ENCODE measurements at regions not wholly inside any gene's neighbourhood (a gene's known extent, or its start where the extent isn't known, plus 50 kb on each side); places are given as distances from the start of the nearest gene placed in this dataset.
"Not testable (repeated sequence)": the region's sequence is repeated elsewhere in the genome, so short reads cannot be mapped to it uniquely, and the experiment has no call there.

DNA sequence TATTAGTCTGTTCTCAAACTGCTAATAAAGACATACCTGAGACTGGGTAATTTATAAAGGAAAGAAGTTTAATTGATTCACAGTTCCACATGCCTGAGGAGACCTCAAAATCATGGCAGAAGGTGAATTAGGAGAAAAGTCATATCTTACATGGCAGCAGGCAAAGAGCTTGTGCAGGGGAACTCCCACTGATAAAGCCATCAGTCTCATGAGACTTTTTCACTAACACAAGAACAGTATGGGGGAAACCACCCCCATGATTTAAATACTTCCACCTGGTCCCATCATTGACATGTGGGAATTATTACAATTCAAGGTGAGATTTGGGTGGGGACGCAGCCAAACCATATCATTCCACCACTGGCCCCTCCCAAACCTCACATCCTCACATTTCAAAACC lies 166.8 kb downstream of the TENT5A start:
- TF ChIP-seq, protein P1, sequence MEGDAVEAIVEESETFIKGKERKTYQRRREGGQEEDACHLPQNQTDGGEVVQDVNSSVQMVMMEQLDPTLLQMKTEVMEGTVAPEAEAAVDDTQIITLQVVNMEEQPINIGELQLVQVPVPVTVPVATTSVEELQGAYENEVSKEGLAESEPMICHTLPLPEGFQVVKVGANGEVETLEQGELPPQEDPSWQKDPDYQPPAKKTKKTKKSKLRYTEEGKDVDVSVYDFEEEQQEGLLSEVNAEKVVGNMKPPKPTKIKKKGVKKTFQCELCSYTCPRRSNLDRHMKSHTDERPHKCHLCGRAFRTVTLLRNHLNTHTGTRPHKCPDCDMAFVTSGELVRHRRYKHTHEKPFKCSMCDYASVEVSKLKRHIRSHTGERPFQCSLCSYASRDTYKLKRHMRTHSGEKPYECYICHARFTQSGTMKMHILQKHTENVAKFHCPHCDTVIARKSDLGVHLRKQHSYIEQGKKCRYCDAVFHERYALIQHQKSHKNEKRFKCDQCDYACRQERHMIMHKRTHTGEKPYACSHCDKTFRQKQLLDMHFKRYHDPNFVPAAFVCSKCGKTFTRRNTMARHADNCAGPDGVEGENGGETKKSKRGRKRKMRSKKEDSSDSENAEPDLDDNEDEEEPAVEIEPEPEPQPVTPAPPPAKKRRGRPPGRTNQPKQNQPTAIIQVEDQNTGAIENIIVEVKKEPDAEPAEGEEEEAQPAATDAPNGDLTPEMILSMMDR (IDR thresholded peaks at IDR 0.05; ENCODE audit: low read depth, low read length), result not testable (repeated sequence)
- TF ChIP-seq EZH2phosphoT487 (IDR thresholded peaks at IDR 0.05; ENCODE audit: low read depth), result not testable (repeated sequence)
